A673 (cell line): ENCODE measurements at regions not wholly inside any gene's neighbourhood (a gene's known extent, or its start where the extent isn't known, plus 50 kb on each side); places are given as distances from the start of the nearest gene placed in this dataset.

Experiments
- BruUV-seq: library from RNA; stranded (reverse); fragments of 400-500 nt; replicated peaks from 2 replicates; lab custom pipeline; 2021; lab: Mats Ljungman, UMichigan
- CTCF ChIA-PET: fragments of 300-600 bp; sonication (Branson Sonifier 250); formaldehyde crosslinking; loops from one replicate; lab custom pipeline; 2022; ENCODE audit warnings: antibody characterized with exemption; lab: Charles Lee
- POLR2A ChIA-PET: fragments of 300-600 bp; sonication (Branson Sonifier 250); formaldehyde crosslinking; loops from one replicate; lab custom pipeline; 2022; ENCODE audit warnings: antibody characterized with exemption; ENCODE audit not compliant: low non-redundant PET; lab: Charles Lee
- DNase-seq: peaks from one replicate; pipeline ENCODE4 v3.0.0-alpha.2; 2015; ENCODE audit warnings: low spot score
- H3K27ac ChIP-seq: fragments of 200-600 bp; sonication (generic); 2 replicates; pipeline ENCODE4 v1.5.1; 2016; ENCODE audit warnings: mixed run types, low read depth, mild to moderate bottlenecking, mixed read lengths, antibody characterized with exemption, low read length; ENCODE audit not compliant: poor library complexity, severe bottlenecking
- H3K27me3 ChIP-seq: fragments of 200-600 bp; sonication (generic); replicated peaks from 2 replicates; pipeline ENCODE4 v1.6.1; 2017; ENCODE audit warnings: mixed run types, low read depth, mild to moderate bottlenecking, mixed read lengths, antibody characterized with exemption, low read length; ENCODE audit not compliant: insufficient read depth, poor library complexity
- H3K36me3 ChIP-seq: fragments of 200-600 bp; sonication (generic); 2 replicates; pipeline ENCODE4 v1.6.1; 2016; ENCODE audit warnings: mixed run types, mild to moderate bottlenecking, mixed read lengths, antibody characterized with exemption, low read length; ENCODE audit not compliant: insufficient read depth, poor library complexity, severe bottlenecking
- H3K4me1 ChIP-seq: fragments of 200-600 bp; sonication (generic); 2 replicates; pipeline ENCODE4 v1.6.1; 2017; ENCODE audit warnings: mixed run types, mild to moderate bottlenecking, mixed read lengths, antibody characterized with exemption, low read length; ENCODE audit not compliant: insufficient read depth, poor library complexity, severe bottlenecking
- H3K4me3 ChIP-seq: fragments of 200-600 bp; sonication (generic); 2 replicates; pipeline ENCODE4 v1.5.1; 2016; ENCODE audit warnings: low read depth, mixed run types, mild to moderate bottlenecking, mixed read lengths, low read length; ENCODE audit not compliant: poor library complexity, severe bottlenecking
- H3K9me3 ChIP-seq: fragments of 200-600 bp; sonication (generic); 2 replicates; pipeline ENCODE4 v1.6.1; 2016; ENCODE audit warnings: mixed run types, low read depth, mild to moderate bottlenecking, mixed read lengths, antibody characterized with exemption, low read length; ENCODE audit not compliant: poor library complexity, severe bottlenecking
- CTCF ChIP-seq: fragments of 300-800, 200-600 bp; sonication (generic); conservative IDR thresholded peaks from 2 replicates; pipeline ENCODE4 v1.5.1; 2017; ENCODE audit warnings: low read depth, mild to moderate bottlenecking, antibody characterized with exemption, low read length, moderate library complexity, mixed read lengths
- EZH2 ChIP-seq: fragments of 200-600 bp; sonication (generic); IDR thresholded peaks from 2 replicates; pipeline ENCODE4 v1.6.1; 2017; ENCODE audit warnings: borderline replicate concordance, low read depth, mild to moderate bottlenecking, mixed read lengths, antibody characterized with exemption, low read length; ENCODE audit not compliant: poor library complexity, severe bottlenecking
- intact Hi-C: fragments of 100-400 bp; cut with micrococcal nuclease; formaldehyde crosslinking; loops from one replicate; pipeline ENCODE4 v1.10.0; 2022; ENCODE audit not compliant: unreplicated experiment

DNA sequence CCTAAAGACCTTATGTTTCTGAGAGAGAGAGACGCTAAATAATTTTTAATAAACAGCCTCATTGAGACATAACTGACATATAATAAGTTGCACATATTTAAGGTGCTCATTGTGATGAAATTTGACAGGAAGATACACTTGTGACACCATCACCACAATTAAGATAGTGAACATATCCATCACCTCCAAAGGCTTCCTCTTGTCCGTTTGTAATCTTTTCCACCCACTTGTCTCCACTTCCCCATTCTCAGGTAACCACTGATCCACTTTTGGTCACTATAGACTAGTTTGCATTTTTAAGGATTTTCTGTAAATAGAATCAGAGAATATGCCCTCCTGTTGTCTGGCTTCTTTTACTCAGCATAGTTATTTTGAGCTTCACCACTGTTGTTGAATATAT is 195.1 kb upstream of the WDR11 start:
- CTCF ChIA-PET = no interaction called here
- no peak for TF ChIP-seq EZH2

DNA sequence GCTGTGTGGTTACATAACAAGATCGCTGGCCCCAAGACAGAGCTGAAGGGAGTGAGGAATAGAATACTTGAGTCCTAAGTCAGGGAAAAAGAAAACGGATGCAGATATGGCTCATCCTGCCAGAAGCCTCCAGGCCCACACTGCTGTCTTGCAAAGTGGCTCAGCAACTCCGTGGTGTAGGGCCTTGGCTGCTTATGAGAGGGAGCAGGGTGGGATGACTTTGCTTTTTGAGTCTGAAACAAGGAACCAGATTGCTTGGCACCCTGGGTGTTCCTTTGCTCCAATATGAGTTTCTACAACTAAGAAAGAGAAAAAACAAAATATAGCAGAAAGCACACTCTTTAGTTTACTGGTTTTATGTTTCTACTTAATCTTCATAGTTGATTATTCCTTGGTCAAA is 193.8 kb upstream of the WDR11 start:
- Histone ChIP-seq H3K36me3 (no peaks in the 10 kb centered on the region), H3K27me3 (peaks cover 29% of the 10 kb centered on the region), H3K9me3 (no peaks in the 10 kb centered on the region), H3K27ac (no peak overlapping the region), H3K4me3 (no peak overlapping the region), H3K4me1 (no peaks in the 10 kb centered on the region)
- DNase-seq = no peak
- no TSS peak for BruUV-seq
- intact Hi-C loops = no loop called here
- ChIA-PET POLR2A (no interaction called here), CTCF (no interaction called here)
- TF ChIP-seq EZH2 = no peak
- no peak for TF ChIP-seq CTCF

More for the DNA sequence above, 195.1 kb upstream of the WDR11 start:
- intact Hi-C loops = no loop called here
- Histone ChIP-seq H3K27me3 (peaks cover 30% of the 10 kb centered on the region), H3K4me1 (no peaks in the 10 kb centered on the region), H3K36me3 (no peaks in the 10 kb centered on the region), H3K27ac (no peak overlapping the region), H3K4me3 (no peak overlapping the region), H3K9me3 (no peaks in the 10 kb centered on the region)
- POLR2A ChIA-PET = no interaction called here
- no peak for DNase-seq
- no TSS peak for BruUV-seq

GRCh38 chr10:120658943-120659885 is 191.9 kb upstream of the WDR11 start:
- H3K27ac ChIP-seq = no peak overlapping the region
- no peak overlapping the region for H3K4me3 ChIP-seq
- no peaks in the 10 kb centered on the region for H3K9me3 ChIP-seq
- TF ChIP-seq CTCF (no peak), EZH2 (no peak)
- no peaks in the 10 kb centered on the region for H3K36me3 ChIP-seq
- intact Hi-C loops = no loop called here
- no peaks in the 10 kb centered on the region for H3K4me1 ChIP-seq
- ChIA-PET POLR2A (no interaction called here), CTCF (no interaction called here)
- no peak for DNase-seq
- no TSS peak for BruUV-seq
- peaks cover 24% of the 10 kb centered on the region for H3K27me3 ChIP-seq
